ENCODE measurements at regions not wholly inside any gene's neighbourhood (a gene's known extent, or its start where the extent isn't known, plus 50 kb on each side); places are given as distances from the start of the nearest gene placed in this dataset.

DNA sequence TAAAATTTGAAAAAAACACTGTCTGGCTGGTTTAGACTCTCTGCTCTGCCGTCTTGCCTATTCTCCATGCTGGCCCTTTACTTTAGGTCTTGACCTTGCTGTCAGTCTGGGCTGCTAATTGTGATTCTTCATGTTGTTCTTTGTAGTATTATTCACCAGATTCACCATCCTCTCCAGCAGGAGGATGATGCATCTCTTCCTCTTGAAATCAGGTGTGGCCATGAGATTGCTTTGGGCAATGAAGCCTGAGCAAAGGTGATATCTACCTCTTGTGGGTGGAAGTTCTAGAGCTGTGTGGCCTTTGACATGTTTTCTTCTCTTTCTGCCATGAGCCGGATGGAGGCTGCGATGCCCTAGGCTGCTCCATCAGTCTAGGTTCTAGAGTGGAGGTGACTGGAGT is 51.3 kb upstream of the ITPRID1 start:
- TF ChIP-seq, protein P1, sequence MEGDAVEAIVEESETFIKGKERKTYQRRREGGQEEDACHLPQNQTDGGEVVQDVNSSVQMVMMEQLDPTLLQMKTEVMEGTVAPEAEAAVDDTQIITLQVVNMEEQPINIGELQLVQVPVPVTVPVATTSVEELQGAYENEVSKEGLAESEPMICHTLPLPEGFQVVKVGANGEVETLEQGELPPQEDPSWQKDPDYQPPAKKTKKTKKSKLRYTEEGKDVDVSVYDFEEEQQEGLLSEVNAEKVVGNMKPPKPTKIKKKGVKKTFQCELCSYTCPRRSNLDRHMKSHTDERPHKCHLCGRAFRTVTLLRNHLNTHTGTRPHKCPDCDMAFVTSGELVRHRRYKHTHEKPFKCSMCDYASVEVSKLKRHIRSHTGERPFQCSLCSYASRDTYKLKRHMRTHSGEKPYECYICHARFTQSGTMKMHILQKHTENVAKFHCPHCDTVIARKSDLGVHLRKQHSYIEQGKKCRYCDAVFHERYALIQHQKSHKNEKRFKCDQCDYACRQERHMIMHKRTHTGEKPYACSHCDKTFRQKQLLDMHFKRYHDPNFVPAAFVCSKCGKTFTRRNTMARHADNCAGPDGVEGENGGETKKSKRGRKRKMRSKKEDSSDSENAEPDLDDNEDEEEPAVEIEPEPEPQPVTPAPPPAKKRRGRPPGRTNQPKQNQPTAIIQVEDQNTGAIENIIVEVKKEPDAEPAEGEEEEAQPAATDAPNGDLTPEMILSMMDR (IDR thresholded peaks at IDR 0.05), result no peak
- no peak for TF ChIP-seq POLR2AphosphoS5 (IDR thresholded peaks at IDR 0.05)
- no peak for TF ChIP-seq EP300 (IDR thresholded peaks at IDR 0.05; ENCODE audit: low read depth)
- no peak for TF ChIP-seq POLR2A (IDR thresholded peaks at IDR 0.05)

All from transverse colon (tissue), 4 donors.